C4-2B (cell line): ENCODE measurements at regions not wholly inside any gene's neighbourhood (a gene's known extent, or its start where the extent isn't known, plus 50 kb on each side); places are given as distances from the start of the nearest gene placed in this dataset.

Experiments used
- ZFX ChIP-seq: fragments of 450-650 bp; IDR thresholded peaks from 2 replicates; pipeline ENCODE4 v1.6.1; 2017
- TF ChIP-seq, protein P1 (sequence below): fragments of 450-650 bp; conservative IDR thresholded peaks from 2 replicates; pipeline ENCODE4 v1.5.1; 2017; ENCODE audit warnings: mild to moderate bottlenecking

DNA sequence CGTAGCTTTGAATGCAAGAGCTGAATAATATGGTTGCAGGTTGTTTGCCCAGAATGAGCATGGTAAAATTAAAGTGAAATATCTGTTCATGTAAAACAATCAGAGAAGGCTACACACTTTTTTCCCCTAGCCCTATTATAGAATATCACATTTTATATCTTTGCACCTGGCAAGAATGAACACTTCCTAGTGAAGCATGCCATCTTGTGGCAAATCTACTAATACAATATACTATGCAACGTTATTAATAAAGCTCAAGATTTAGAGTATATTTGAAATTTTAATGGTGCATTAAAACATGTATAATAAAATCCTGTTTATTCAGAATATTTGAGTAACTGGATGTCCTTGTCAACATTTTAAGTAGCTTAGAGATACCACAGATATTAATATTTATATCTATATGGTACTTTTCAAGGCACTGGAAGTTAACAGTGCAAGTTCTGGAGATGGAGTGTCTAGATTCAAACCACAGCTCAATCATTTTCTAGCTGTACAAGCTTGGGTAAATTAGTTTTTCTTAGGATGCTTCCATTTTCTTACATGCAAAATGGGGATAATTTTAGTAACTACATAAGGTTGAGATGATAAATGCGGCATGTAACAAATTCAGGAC lies 643.1 kb upstream of the SEMA3D start:
- TF ChIP-seq, protein P1, sequence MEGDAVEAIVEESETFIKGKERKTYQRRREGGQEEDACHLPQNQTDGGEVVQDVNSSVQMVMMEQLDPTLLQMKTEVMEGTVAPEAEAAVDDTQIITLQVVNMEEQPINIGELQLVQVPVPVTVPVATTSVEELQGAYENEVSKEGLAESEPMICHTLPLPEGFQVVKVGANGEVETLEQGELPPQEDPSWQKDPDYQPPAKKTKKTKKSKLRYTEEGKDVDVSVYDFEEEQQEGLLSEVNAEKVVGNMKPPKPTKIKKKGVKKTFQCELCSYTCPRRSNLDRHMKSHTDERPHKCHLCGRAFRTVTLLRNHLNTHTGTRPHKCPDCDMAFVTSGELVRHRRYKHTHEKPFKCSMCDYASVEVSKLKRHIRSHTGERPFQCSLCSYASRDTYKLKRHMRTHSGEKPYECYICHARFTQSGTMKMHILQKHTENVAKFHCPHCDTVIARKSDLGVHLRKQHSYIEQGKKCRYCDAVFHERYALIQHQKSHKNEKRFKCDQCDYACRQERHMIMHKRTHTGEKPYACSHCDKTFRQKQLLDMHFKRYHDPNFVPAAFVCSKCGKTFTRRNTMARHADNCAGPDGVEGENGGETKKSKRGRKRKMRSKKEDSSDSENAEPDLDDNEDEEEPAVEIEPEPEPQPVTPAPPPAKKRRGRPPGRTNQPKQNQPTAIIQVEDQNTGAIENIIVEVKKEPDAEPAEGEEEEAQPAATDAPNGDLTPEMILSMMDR = peak; percentile 76
- TF ChIP-seq ZFX = no peak
